ENCODE measurements at regions not wholly inside any gene's neighbourhood (a gene's known extent, or its start where the extent isn't known, plus 50 kb on each side); places are given as distances from the start of the nearest gene placed in this dataset.
"Not testable (repeated sequence)": the region's sequence is repeated elsewhere in the genome, so short reads cannot be mapped to it uniquely, and the experiment has no call there.

DNA sequence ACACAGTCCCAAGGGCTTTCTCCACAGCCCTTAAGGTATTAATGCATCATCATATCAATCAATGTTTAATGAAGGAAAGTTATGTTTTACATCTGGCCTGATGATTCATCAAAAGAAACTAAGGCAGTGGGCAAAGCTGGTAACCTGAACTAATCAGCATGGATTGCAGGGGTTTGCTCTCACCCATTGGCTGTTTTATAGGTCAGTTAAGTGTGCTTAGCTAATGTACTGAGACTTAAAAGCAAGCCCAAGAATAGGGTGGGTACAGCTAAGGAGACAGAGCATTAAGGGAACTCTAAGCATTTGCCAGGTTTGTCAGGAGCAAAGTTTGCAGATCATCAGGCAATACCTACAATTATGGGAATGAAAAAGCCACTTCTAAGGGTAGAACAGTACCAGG is 1247.6 kb downstream of the CDH8 start:
- no peaks in the 10 kb centered on the region for H4K20me1 ChIP-seq (ENCODE audit: low read depth, low read length)
- no peak overlapping the region for H3K4me3 ChIP-seq (ENCODE audit: insufficient read depth, low read length, poor library complexity, severe bottlenecking)
- no peak overlapping the region for H2AFZ ChIP-seq (ENCODE audit: low read depth, low read length, severe bottlenecking)
- H3K9me3 ChIP-seq (ENCODE audit: insufficient read depth, low read length) = no peaks in the 10 kb centered on the region
- H3K36me3 ChIP-seq (ENCODE audit: low read length) = no peaks in the 10 kb centered on the region
- no peaks in the 10 kb centered on the region for H3K27me3 ChIP-seq (ENCODE audit: low read length)
- no peak overlapping the region for H3K27ac ChIP-seq (ENCODE audit: low read depth, low read length)
- no peaks in the 10 kb centered on the region for H3F3A ChIP-seq (ENCODE audit: insufficient read depth)
- H3K9ac ChIP-seq (ENCODE audit: low read length) = no peak overlapping the region
- TF ChIP-seq EZH2phosphoT487 (conservative IDR thresholded peaks at IDR 0.05; ENCODE audit: low read length) = no peak
- TF ChIP-seq, protein P1, sequence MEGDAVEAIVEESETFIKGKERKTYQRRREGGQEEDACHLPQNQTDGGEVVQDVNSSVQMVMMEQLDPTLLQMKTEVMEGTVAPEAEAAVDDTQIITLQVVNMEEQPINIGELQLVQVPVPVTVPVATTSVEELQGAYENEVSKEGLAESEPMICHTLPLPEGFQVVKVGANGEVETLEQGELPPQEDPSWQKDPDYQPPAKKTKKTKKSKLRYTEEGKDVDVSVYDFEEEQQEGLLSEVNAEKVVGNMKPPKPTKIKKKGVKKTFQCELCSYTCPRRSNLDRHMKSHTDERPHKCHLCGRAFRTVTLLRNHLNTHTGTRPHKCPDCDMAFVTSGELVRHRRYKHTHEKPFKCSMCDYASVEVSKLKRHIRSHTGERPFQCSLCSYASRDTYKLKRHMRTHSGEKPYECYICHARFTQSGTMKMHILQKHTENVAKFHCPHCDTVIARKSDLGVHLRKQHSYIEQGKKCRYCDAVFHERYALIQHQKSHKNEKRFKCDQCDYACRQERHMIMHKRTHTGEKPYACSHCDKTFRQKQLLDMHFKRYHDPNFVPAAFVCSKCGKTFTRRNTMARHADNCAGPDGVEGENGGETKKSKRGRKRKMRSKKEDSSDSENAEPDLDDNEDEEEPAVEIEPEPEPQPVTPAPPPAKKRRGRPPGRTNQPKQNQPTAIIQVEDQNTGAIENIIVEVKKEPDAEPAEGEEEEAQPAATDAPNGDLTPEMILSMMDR (IDR thresholded peaks at IDR 0.05; ENCODE audit: insufficient read depth, low read length, poor library complexity, severe bottlenecking) = no peak
- no peak overlapping the region for H3K4me2 ChIP-seq (ENCODE audit: low read depth, low read length, poor library complexity, severe bottlenecking)
- H3K9me2 ChIP-seq (replicated peaks; ENCODE audit: insufficient read depth, low read length) = no peaks in the 10 kb centered on the region
- H3K79me2 ChIP-seq (ENCODE audit: insufficient read depth, low read length) = no peaks in the 10 kb centered on the region

DNA sequence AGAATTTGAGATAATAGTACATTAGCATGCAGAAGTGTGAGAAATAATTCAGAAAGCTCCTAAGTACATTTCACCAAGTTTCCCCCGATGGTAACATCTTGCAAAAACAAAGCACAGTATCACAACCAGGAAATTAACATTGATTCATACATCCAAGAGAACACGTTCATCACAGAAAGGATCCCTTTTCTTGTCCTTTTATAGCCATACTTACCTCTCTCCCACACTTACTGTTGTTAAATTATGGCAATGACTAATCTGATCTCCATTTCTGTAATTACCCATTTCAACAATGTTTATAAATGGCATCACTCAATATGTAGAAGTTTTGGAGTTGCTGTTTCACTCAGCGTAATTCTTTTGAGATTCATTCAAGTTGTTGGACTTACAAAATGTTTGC is 1260.0 kb downstream of the CDH8 start:
- Histone ChIP-seq H2AFZ (ENCODE audit: low read depth, low read length, severe bottlenecking) (no peak overlapping the region), H3F3A (ENCODE audit: insufficient read depth) (no peaks in the 10 kb centered on the region), H3K79me2 (ENCODE audit: insufficient read depth, low read length) (no peaks in the 10 kb centered on the region), H3K9me3 (ENCODE audit: insufficient read depth, low read length) (no peaks in the 10 kb centered on the region), H3K4me3 (ENCODE audit: insufficient read depth, low read length, poor library complexity, severe bottlenecking) (no peak overlapping the region), H4K20me1 (ENCODE audit: low read depth, low read length) (no peaks in the 10 kb centered on the region), H3K36me3 (ENCODE audit: low read length) (no peaks in the 10 kb centered on the region), H3K27ac (ENCODE audit: low read depth, low read length) (no peak overlapping the region), H3K4me2 (ENCODE audit: low read depth, low read length, poor library complexity, severe bottlenecking) (no peak overlapping the region), H3K9me2 (replicated peaks; ENCODE audit: insufficient read depth, low read length) (no peaks in the 10 kb centered on the region), H3K9ac (ENCODE audit: low read length) (no peak overlapping the region), H3K27me3 (ENCODE audit: low read length) (no peaks in the 10 kb centered on the region)
- TF ChIP-seq, protein P1 (IDR thresholded peaks at IDR 0.05; ENCODE audit: insufficient read depth, low read length, poor library complexity, severe bottlenecking) = no peak
- TF ChIP-seq EZH2phosphoT487 (conservative IDR thresholded peaks at IDR 0.05; ENCODE audit: low read length) = no peak

DNA sequence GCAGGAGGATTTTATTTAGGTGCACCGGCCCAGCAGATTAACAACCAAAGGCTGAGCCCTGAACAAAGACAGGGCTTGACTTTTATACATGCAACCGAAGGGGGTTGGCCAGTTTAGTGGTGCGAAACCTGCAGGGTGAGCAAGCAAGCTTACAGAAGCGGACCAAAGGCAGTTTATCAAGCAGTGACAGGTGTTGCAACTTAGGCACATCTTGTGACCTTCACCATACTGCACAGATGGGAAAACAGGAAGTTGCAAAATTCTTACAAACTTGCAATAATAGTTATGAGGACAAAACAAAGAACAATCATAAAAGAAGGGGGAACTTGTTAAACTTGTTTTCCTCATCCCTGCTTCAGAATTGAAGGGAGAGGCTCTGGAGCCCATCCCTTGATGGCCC is 1265.1 kb downstream of the CDH8 start:
- TF ChIP-seq, protein P1 (IDR thresholded peaks at IDR 0.05; ENCODE audit: insufficient read depth, low read length, poor library complexity, severe bottlenecking) = no peak
- no peak for TF ChIP-seq EZH2phosphoT487 (conservative IDR thresholded peaks at IDR 0.05; ENCODE audit: low read length)
- Histone ChIP-seq H3K4me2 (ENCODE audit: low read depth, low read length, poor library complexity, severe bottlenecking) (no peak overlapping the region), H3K79me2 (ENCODE audit: insufficient read depth, low read length) (no peaks in the 10 kb centered on the region), H3K4me3 (ENCODE audit: insufficient read depth, low read length, poor library complexity, severe bottlenecking) (no peak overlapping the region), H3F3A (ENCODE audit: insufficient read depth) (no peaks in the 10 kb centered on the region), H3K27me3 (ENCODE audit: low read length) (no peaks in the 10 kb centered on the region), H4K20me1 (ENCODE audit: low read depth, low read length) (no peaks in the 10 kb centered on the region), H3K36me3 (ENCODE audit: low read length) (no peaks in the 10 kb centered on the region), H3K9me2 (replicated peaks; ENCODE audit: insufficient read depth, low read length) (0 out of 2 replicates have a peak, but pooled peaks cover 3% of the 10 kb centered on the region), H2AFZ (ENCODE audit: low read depth, low read length, severe bottlenecking) (no peak overlapping the region), H3K9ac (ENCODE audit: low read length) (no peak overlapping the region), H3K9me3 (ENCODE audit: insufficient read depth, low read length) (0 out of 2 replicates have a peak, but pooled peaks cover 5% of the 10 kb centered on the region), H3K27ac (ENCODE audit: low read depth, low read length) (no peak overlapping the region)

DNA sequence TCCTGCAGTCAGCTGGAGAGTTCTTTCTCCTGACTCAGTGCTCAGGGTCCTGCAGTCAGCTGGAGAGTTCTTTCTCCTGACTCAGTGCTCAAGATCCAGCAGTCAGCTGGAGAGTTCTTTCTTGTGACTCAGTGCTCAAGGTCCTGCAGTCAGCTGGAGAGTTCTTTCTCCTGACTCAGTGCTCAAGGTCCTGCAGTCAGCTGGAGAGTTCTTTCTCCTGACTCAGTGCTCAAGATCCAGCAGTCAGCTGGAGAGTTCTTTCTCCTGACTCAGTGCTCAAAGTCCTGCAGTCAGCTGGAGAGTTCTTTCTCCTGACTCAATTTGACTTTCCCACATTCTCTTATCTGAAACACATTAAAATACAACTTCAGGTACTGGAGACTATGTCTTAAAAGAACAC is 1265.9 kb downstream of the CDH8 start:
- H4K20me1 ChIP-seq (ENCODE audit: low read depth, low read length); H3K4me3 ChIP-seq (ENCODE audit: insufficient read depth, low read length, poor library complexity, severe bottlenecking): not testable (repeated sequence)

More for the DNA sequence above, 1265.9 kb downstream of the CDH8 start:
- not testable (repeated sequence) for H3K27ac ChIP-seq (ENCODE audit: low read depth, low read length); H3K4me2 ChIP-seq (ENCODE audit: low read depth, low read length, poor library complexity, severe bottlenecking); H3K9me2 ChIP-seq (replicated peaks; ENCODE audit: insufficient read depth, low read length); H3K36me3 ChIP-seq (ENCODE audit: low read length); H3K79me2 ChIP-seq (ENCODE audit: insufficient read depth, low read length); H3K9ac ChIP-seq (ENCODE audit: low read length); H3F3A ChIP-seq (ENCODE audit: insufficient read depth); H2AFZ ChIP-seq (ENCODE audit: low read depth, low read length, severe bottlenecking); H3K27me3 ChIP-seq (ENCODE audit: low read length); H3K9me3 ChIP-seq (ENCODE audit: insufficient read depth, low read length)

Measured in SU-DHL-6 (cell line).